Hindlimb muscle (tissue), 1 donor: ENCODE measurements at regions not wholly inside any gene's neighbourhood (a gene's known extent, or its start where the extent isn't known, plus 50 kb on each side); places are given as distances from the start of the nearest gene placed in this dataset.
"Not testable (repeated sequence)": the region's sequence is repeated elsewhere in the genome, so short reads cannot be mapped to it uniquely, and the experiment has no call there.

ENCODE experiments used
- DNase-seq: peaks from one replicate; pipeline ENCODE4 v3.0.0-alpha.2; 2013

GRCh38 chr3:137304313-137305056 is 346.7 kb downstream of the IL20RB start:
- DNase-seq, result no peak

- DNase-seq, result no peak
These were observed 366.3 kb downstream of the IL20RB start for GRCh38 chr3:137324114-137324513.

- no peak for DNase-seq
These were observed 367.4 kb downstream of the IL20RB start for GRCh38 chr3:137325170-137325569.

GRCh38 chr3:137325934-137326333 is 368.2 kb downstream of the IL20RB start:
- DNase-seq, result no peak

GRCh38 chr3:137329594-137329993 is 371.8 kb downstream of the IL20RB start:
- no peak for DNase-seq

- no peak for DNase-seq
These were observed 372.5 kb downstream of the IL20RB start for GRCh38 chr3:137330246-137330645.

- no peak for DNase-seq
These were observed 374.5 kb downstream of the IL20RB start for GRCh38 chr3:137332297-137332696.

- DNase-seq, result no peak
These were observed 377.7 kb downstream of the IL20RB start for GRCh38 chr3:137335478-137335877.

GRCh38 chr3:137338400-137338799 is 380.6 kb downstream of the IL20RB start:
- not testable (repeated sequence) for DNase-seq

GRCh38 chr3:137343283-137343682 is 385.5 kb downstream of the IL20RB start:
- DNase-seq, result no peak

GRCh38 chr3:137347132-137347531 is 389.3 kb downstream of the IL20RB start:
- DNase-seq, result no peak

- DNase-seq, result no peak
These were observed 390.1 kb downstream of the IL20RB start for GRCh38 chr3:137347817-137348368.

- DNase-seq, result no peak
These were observed 391.2 kb downstream of the IL20RB start for GRCh38 chr3:137348936-137349335.

GRCh38 chr3:137349557-137350348 is 392.0 kb downstream of the IL20RB start:
- no peak for DNase-seq

GRCh38 chr3:137360531-137361201 is 402.9 kb downstream of the IL20RB start:
- no peak for DNase-seq

- DNase-seq, result no peak
These were observed 382.0 kb upstream of the SOX14 start for GRCh38 chr3:137382005-137382594.

GRCh38 chr3:137385922-137386321 is 378.2 kb upstream of the SOX14 start:
- DNase-seq, result no peak

- DNase-seq, result no peak
These were observed 354.5 kb upstream of the SOX14 start for GRCh38 chr3:137409584-137409983.

- DNase-seq, result no peak
These were observed 354.1 kb upstream of the SOX14 start for GRCh38 chr3:137410028-137410427.

GRCh38 chr3:137420198-137420995 is 343.7 kb upstream of the SOX14 start:
- no peak for DNase-seq

- no peak for DNase-seq
These were observed 325.6 kb upstream of the SOX14 start for GRCh38 chr3:137438561-137438960.

- DNase-seq, result no peak
These were observed 303.2 kb upstream of the SOX14 start for GRCh38 chr3:137460944-137461343.
